Mesodermal cell (in vitro differentiated cells): ENCODE measurements at regions not wholly inside any gene's neighbourhood (a gene's known extent, or its start where the extent isn't known, plus 50 kb on each side); places are given as distances from the start of the nearest gene placed in this dataset.

Experiments used
- H3K27ac ChIP-seq: 2 replicates; pipeline ENCODE4 v1.7.0; 2013; ENCODE audit warnings: mild to moderate bottlenecking, low read depth, low read length, moderate library complexity; ENCODE audit not compliant: severe bottlenecking
- H3K36me3 ChIP-seq: 2 replicates; pipeline ENCODE4 v1.7.1; 2013; ENCODE audit warnings: mild to moderate bottlenecking, low read length, moderate library complexity; ENCODE audit not compliant: control insufficient read depth, insufficient read depth
- H3K4me1 ChIP-seq: one replicate; pipeline ENCODE4 v1.7.1; 2013; ENCODE audit warnings: mild to moderate bottlenecking, low read length; ENCODE audit not compliant: insufficient read depth, control insufficient read depth, poor library complexity, severe bottlenecking
- H3K4me3 ChIP-seq: 2 replicates; pipeline ENCODE4 v1.7.0; 2013; ENCODE audit warnings: low read length, control low read depth, mild to moderate bottlenecking; ENCODE audit not compliant: insufficient read depth, poor library complexity, severe bottlenecking; ENCODE audit errors: extremely low read depth
- H3K9me3 ChIP-seq: 2 replicates; pipeline ENCODE4 v1.7.1; 2013; ENCODE audit warnings: mild to moderate bottlenecking, low read length, moderate library complexity; ENCODE audit not compliant: control insufficient read depth
- WGBS, 2 experiments: methylation state at CpG; one replicate each; pipeline ENCODE4 v1.1.5; 2013; ENCODE audit warnings: missing lambda C conversion rate in 2 of 2; ENCODE audit not compliant: insufficient coverage in 2 of 2; 5-methylcytosine and 5-hydroxymethylcytosine counted together

- no peak overlapping the region for H3K27ac ChIP-seq
- H3K9me3 ChIP-seq = no peaks in the 10 kb centered on the region
- H3K36me3 ChIP-seq = no peaks in the 10 kb centered on the region
- peaks cover 6% of the 10 kb centered on the region for H3K4me1 ChIP-seq
- WGBS, 2 experiments = 100% methylated on average over 1 of the region's 4 CpGs; no CpG with 5 or more reads in 1 of the 2 experiments
- H3K4me3 ChIP-seq = no peak overlapping the region
Measured at GRCh38 chr5:60546207-60546606, 153.8 kb downstream of the DEPDC1B start.

GRCh38 chr5:60545551-60545950 is 154.4 kb downstream of the DEPDC1B start:
- 100% methylated on average over 1 of the region's 3 CpGs; no CpG with 5 or more reads in 1 of the 2 experiments for WGBS, 2 experiments
- Histone ChIP-seq H3K27ac (no peak overlapping the region), H3K9me3 (no peaks in the 10 kb centered on the region), H3K4me1 (peaks cover 6% of the 10 kb centered on the region), H3K4me3 (no peak overlapping the region), H3K36me3 (no peaks in the 10 kb centered on the region)

- WGBS, 2 experiments = no CpG with 5 or more reads among the region's 2 CpGs
- H3K4me3 ChIP-seq = no peak overlapping the region
- H3K4me1 ChIP-seq = peaks cover 6% of the 10 kb centered on the region
- no peaks in the 10 kb centered on the region for H3K9me3 ChIP-seq
- H3K27ac ChIP-seq = no peak overlapping the region
- H3K36me3 ChIP-seq = no peaks in the 10 kb centered on the region
Measured at GRCh38 chr5:60544142-60544541, 155.8 kb downstream of the DEPDC1B start.

GRCh38 chr5:60541980-60542379 is 158.0 kb downstream of the DEPDC1B start:
- Histone ChIP-seq H3K4me3 (no peak overlapping the region), H3K27ac (peak overlapping the region; percentile 60), H3K36me3 (no peaks in the 10 kb centered on the region), H3K4me1 (peaks cover 6% of the 10 kb centered on the region), H3K9me3 (no peaks in the 10 kb centered on the region)
- WGBS, 2 experiments = no CpG with 5 or more reads among the region's 2 CpGs

- no peak overlapping the region for H3K4me3 ChIP-seq
- whole genome bisulfite sequencing, 2 experiments = 40% methylated on average over 1 of the region's 5 CpGs; no CpG with 5 or more reads in 1 of the 2 experiments
- H3K4me1 ChIP-seq = peaks cover 6% of the 10 kb centered on the region
- no peaks in the 10 kb centered on the region for H3K9me3 ChIP-seq
- no peaks in the 10 kb centered on the region for H3K36me3 ChIP-seq
- peak overlapping the region; percentile 60 for H3K27ac ChIP-seq
Measured at GRCh38 chr5:60540856-60541805, 158.8 kb downstream of the DEPDC1B start.

- Histone ChIP-seq H3K27ac (no peak overlapping the region), H3K9me3 (no peaks in the 10 kb centered on the region)
- WGBS, 2 experiments = 88 to 100% methylated on average over 1 of the region's 1 CpG
Measured at GRCh38 chr5:60538955-60539866, 160.8 kb downstream of the DEPDC1B start.

GRCh38 chr5:60538426-60538825 is 161.5 kb downstream of the DEPDC1B start:
- Histone ChIP-seq H3K4me1 (peaks cover 6% of the 10 kb centered on the region), H3K27ac (no peak overlapping the region), H3K4me3 (no peak overlapping the region), H3K36me3 (no peaks in the 10 kb centered on the region), H3K9me3 (no peaks in the 10 kb centered on the region)
- whole genome bisulfite sequencing, 2 experiments = no CpG with 5 or more reads among the region's 2 CpGs

More at GRCh38 chr5:60538955-60539866, 160.8 kb downstream of the DEPDC1B start:
- H3K4me3 ChIP-seq = no peak overlapping the region
- peaks cover 6% of the 10 kb centered on the region for H3K4me1 ChIP-seq
- no peaks in the 10 kb centered on the region for H3K36me3 ChIP-seq

GRCh38 chr5:60535951-60536350 is 164.0 kb downstream of the DEPDC1B start:
- Histone ChIP-seq H3K27ac (no peak overlapping the region), H3K9me3 (no peaks in the 10 kb centered on the region), H3K36me3 (no peaks in the 10 kb centered on the region), H3K4me1 (no peaks in the 10 kb centered on the region), H3K4me3 (no peak overlapping the region)
- no CpG with 5 or more reads among the region's 2 CpGs for WGBS, 2 experiments

- H3K36me3 ChIP-seq = no peaks in the 10 kb centered on the region
- no peak overlapping the region for H3K27ac ChIP-seq
- H3K4me3 ChIP-seq = no peak overlapping the region
- H3K9me3 ChIP-seq = no peaks in the 10 kb centered on the region
- H3K4me1 ChIP-seq = no peaks in the 10 kb centered on the region
Measured at GRCh38 chr5:60535198-60535597, 164.8 kb downstream of the DEPDC1B start.

- Histone ChIP-seq H3K4me1 (no peaks in the 10 kb centered on the region), H3K27ac (no peak overlapping the region), H3K36me3 (no peaks in the 10 kb centered on the region), H3K9me3 (no peaks in the 10 kb centered on the region), H3K4me3 (no peak overlapping the region)
- 71% methylated on average over 1 of the region's 4 CpGs; no CpG with 5 or more reads in 1 of the 2 experiments for WGBS, 2 experiments
Measured at GRCh38 chr5:60533789-60534188, 166.2 kb downstream of the DEPDC1B start.
